GM18870 (cell line): ENCODE measurements at regions not wholly inside any gene's neighbourhood (a gene's known extent, or its start where the extent isn't known, plus 50 kb on each side); places are given as distances from the start of the nearest gene placed in this dataset.

Experiments used
- ATAC-seq: cut with Tn5 transposase; IDR thresholded peaks from one replicate; pipeline ENCODE4 v1.9.1; 2021; ENCODE audit warnings: moderate library complexity; ENCODE audit not compliant: unreplicated experiment

DNA sequence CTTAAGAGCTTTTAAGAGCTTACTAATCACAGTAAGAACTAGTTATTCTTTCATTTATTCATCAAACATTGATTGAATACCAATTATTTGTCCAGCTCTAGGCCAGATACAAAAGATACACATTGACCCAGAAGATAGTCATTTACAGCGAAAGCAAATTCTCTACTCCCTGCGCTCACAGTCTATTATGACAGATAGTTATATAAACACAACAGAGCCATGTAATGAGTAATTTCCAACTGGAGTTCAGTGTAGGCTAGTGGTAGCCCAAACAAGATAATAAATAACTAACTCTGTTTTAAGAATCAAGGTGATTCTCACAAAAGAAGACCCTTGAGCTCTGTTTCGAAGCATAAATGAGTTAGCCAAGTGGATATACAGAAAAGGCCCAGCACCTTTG, 397.8 kb upstream of the TLE4 start:
- no peak for ATAC-seq

DNA sequence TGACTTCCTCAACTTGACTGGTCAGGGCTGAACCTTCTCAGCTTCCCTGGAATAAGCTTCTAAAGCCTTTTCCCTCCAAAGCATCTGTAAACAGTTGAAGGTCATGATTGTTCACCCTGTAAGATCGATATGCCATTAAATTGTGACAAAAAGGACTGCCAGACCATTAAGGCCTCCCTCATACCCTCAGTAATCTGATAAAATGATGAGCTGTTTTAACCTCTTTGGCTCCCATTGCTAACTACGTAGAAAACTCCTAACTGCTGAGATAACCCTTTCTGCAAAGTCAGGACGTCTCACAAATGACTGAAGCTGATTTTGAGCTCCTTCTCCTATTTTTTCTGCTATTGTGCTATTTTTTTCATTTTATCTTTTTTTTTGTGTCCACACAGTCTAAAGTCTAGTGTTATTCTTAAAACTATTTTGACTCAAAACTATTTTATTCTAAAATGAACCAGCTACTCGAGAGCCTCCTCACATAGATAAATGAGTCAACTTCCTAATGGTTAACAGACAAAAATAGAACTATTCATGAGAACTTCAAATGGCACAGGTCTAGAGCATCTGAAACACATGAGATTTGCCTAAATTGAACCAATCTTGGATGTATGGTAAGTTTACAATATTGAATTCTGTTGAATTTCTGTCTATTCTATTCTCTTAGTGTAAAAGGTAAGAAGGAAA, 395.6 kb upstream of the TLE4 start:
- no peak for ATAC-seq

DNA sequence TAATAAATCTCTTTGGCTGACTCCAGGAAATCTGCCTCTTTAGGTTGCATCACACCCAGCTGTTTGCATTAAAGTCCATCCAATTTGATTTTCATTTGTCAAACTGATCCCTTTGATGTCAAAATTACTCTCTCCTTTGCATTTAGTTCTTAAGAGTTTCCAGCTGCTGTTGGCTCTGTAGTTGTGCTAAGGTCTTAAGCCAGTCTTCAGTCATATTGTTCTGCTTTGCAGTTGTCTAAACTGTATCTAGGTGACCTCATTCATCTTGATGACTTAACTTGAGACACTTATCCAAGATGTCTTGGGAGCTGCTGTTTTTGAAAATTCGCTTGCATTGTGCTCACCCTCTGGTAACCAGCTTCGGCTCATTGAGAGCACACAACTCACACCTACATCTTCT, 386.9 kb upstream of the TLE4 start:
- no peak for ATAC-seq

DNA sequence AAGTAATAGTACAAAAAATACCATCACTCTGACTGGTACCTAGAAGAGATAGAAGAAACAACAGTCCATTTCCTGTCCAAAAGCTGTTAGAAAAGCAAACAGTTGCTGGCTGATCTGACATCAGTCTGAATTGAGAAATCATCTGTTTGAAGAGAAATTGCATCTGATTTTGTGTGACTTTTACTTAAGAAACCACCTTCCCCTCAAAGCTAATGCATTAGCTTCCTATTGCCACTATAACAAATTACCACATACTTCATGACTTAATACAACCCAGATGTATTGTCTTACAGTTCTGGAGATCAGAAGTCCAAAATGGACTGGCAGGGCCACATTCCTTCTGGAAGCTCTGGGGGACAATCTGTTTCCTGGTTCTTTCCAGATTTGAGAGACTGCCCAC, 385.9 kb upstream of the TLE4 start:
- no peak for ATAC-seq

DNA sequence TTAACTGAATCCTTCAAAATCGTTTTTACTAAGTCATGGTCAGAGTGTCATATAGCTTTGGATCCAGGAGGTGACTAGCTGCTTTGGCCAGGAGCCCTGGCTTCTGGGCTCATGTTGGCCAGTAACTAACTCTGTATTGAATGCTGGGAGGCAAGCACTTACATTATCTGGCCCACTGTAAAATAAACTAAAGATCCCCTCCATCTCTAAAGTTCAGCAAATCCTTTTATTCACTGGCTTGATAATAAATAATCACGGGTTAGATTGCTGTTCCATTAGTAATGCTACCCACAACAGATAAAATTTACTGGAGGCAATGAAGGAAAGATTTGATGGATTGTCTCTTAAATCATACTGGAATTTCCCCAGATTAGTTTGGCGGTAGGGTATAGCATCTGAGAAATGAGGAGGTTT, 382.2 kb upstream of the TLE4 start:
- no peak for ATAC-seq

DNA sequence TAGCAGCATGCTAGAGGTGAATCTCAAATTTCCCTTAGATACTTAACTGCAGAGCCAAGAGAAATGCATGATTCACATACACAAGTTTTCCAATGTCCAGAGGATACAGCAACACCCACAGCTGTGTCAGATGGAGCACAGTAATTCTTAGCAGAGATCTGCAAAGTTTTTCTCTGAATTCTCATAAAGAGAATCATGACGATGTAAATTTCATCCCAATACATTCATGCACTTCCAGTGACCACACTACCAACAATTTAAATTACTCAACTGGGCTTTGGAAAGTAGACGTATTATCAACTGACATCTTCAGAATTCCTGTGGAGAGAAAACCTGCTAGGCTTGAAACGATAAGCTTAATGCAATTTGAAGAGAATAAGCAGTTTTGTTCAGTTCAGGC, 378.8 kb upstream of the TLE4 start:
- ATAC-seq = no peak

DNA sequence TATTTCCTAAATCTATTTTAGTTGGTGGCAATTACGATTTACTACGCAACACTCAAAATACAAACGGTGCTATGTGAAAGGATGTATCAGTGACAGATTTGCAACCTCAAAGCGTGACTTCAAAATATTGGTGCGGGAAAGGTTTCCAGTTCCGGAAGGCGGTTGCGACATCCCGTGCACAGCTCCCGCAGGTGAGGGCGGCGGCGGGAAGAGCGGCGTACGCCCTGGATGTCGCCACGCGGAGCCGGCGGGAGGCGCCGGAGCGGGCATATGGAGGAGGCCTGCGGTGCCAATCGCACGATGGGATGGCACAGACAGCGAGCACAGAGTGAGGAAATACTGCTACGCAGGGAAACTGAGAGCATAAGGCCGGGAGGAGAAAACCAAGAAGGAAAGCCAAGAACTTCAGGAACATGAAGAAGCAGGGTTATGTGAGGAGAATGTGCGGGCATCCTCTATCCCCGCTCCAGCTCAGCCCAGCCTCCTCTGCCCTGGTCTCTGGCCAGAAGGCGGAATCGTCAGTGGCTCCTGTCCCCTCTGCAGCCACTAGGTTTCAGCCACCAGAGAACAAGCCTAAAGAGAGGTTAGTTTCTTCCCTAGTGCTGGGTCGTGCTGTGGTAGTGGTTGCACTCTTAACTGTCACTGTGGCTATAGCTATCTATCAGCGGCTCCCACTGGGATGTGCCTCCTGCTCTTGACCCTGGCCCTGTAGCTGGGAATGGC, 378.1 kb upstream of the TLE4 start:
- ATAC-seq = no peak

DNA sequence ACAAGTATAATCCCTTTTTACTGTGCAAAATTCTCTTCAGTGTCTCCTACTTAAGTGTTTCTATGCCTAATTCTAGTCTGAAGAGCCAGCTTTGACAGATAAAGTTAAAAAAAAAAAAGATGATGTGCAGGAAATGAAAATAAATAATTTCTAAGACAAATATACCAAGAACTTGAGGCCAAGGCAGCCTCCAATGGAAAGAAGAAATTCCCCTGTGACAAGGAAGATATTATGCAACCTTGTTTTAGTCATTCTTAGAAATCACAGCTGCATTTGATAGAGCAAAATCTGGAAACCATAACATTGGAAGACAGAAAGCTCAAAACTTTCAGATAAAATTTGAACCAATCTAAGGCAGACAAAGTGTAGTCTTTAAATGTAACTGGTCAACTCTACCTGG, 375.9 kb upstream of the TLE4 start:
- ATAC-seq = no peak

DNA sequence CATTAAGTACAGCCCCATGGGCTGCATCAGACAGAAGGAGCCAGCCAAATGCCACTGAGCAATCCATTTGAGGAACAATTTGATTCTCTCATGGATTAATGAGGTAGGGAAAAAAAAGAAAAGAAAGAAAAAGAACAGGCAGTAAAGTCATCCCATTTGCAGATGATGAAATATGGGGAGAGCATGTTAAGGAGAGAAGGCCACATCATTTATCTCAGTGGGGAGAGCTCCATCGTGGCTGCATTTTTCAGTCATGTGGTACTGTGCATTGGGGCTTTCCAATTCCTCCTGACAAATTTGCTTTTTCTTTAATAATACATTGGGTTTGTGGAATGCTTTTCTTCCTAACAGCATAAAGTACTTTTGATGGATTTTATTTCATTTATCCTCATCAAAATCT, 375.2 kb upstream of the TLE4 start:
- no peak for ATAC-seq

DNA sequence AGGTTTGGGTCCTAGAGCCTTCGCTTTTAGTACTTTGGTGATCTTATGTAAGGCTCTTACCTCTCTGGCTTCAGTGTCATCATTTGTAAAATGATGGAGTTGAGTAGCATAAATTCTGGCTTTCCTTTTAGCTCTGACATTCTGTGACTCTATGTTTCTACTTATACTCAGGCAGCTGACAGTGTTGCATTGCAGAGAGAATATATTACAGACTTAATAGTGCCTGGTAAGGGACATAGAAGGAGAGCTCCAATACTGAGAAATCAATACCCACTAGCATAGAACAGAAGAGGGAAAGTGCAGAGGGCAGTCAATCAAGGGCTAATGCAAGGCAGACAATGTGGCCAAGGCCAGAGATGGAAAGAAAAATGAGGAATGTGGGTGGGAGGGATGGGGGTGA, 371.4 kb upstream of the TLE4 start:
- ATAC-seq = no peak

DNA sequence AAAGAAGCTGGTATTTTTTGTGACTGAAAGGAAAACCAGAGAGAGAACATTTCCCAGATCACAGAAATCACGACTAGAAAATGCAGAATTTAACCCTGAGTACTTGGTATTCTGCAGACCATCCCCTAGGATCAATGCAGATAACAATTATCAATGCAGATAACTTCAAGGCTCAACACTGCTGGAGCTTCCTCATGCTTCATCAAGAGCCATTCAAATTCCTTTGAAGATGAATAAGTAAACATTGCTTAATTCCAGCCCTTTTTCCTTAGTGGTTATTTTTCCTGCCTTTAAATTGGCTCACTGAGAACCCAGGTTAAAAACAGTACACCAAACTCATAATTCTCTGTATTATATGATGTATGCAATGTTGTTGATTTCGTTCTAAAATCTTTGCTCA, 370.1 kb upstream of the TLE4 start:
- ATAC-seq = no peak

DNA sequence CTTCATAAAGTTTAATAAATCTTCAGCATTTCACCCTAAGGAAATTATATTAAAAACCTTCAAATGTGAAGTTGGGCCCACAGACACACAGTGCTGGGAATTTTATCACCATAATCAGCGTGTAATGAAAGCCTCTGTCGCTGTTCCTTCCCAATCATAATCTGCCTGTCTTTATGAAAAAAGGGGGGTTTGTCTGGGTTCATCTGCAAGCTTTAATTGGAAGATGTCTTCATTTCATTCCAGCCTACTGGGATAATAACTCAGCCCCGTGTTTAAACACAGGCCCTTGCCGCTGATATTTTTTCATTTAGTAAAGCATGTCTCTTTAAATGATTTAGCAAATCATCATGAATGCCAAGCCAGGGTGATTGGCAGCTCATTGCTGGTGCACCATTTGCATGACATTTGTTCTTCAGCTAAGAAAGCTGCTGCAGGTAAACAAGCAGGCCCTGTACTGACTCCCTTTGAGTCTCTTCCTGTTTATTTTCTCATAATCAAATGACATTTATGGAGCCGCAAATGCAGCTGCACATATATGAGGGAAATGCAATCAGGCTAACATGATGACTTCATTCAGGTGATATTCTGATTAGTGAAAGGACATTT, 362.9 kb upstream of the TLE4 start:
- ATAC-seq = no peak

DNA sequence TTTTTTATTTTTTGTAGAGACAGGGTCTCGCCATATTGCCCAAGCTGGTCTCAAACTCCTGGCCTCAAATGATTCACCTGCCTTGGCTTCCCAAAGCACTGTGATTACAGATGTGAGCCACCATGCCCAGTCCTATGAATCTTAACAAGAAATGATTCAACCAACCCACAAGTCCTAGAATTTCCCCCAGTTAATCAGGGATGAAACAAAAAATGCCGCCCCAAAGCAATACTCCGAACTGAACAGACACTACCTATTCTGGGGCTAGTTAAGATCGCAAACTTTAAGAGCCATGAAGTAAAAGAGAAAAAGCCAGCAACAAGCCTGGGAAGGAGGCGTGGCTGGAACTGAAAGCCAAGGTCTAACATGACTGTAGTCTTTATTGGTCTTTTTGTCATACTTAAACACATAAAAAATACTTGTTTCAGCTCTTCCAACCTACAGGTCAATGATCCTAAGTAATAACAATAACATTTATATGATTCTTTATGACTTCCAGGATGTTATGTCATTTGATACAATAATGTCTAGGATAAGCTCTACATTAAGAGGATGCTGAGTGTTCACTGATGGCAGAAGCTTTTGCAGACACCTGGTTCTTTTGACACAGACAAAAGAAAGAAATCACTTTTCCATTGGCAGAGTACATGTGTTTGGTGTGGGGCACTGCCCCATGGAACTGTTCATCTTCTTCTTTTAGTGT, 361.1 kb upstream of the TLE4 start:
- no peak for ATAC-seq

DNA sequence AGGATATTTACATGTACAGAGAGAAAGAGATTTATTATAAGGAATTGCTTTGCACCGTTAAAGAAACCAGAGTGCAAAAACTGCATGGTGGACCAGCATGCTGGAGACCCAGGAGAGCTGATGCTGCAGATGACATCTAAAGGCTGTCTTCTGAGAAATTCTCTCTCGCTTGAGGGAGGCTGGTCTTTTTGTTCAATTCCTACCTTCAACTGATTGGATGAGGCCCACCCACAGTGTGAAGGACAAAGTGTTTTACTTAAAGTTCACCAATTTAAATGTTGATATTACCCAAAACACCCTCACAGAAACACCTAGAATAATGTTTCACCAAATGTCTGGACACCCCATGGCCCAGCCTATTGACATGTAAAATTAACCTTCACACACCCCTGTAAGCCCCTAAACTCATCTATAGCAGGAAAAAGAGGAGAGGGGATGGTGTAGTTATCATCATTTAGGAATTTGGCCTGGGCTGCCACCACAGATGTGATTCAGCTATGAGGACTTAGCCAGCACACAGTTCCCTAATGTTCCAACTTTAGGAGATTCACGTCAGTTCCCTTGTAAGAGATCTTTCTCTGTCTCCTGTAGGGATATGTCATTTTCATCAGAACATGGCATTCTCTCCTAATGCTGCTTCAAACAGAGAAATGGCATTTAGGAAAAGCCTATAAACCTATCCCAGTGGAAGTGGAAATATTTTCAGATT, 358.2 kb upstream of the TLE4 start:
- ATAC-seq = no peak

DNA sequence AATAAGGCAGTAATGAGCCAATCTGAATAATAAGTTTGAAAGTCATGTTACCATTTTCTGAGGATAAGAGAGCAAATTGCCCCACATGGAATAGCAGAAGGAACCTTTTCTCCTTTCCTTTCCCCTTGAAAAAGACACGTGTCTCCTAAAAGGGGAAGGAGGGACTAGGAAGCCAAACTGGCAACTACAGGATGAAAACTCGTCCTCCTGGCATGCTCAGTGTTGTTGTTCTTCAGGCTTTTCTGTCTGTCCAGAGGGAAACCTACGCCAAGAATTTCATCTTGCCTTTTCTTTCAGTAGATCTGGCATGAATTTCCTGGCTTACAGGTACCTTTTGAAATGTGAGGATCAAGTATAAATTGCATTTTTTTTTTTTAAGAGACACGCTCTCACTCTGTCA, 355.9 kb upstream of the TLE4 start:
- ATAC-seq = no peak

DNA sequence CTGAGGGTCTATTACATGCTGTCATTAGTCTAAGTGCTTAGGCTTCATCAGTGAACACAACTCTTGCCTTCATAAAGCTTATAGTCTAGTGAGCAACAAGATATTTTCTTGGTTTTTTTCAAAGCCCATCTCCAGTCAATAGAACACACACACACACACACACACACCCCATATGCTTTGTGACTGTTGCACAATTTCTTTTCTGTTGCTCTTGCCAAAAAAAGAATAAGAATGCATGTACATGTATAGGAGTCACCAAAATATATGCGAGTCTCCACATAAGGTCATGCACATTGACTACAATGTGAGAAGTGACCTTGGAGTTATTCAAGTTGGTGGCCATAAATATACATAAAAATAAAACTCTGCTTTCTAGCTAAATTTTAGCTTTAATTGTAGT, 351.5 kb upstream of the TLE4 start:
- no peak for ATAC-seq

DNA sequence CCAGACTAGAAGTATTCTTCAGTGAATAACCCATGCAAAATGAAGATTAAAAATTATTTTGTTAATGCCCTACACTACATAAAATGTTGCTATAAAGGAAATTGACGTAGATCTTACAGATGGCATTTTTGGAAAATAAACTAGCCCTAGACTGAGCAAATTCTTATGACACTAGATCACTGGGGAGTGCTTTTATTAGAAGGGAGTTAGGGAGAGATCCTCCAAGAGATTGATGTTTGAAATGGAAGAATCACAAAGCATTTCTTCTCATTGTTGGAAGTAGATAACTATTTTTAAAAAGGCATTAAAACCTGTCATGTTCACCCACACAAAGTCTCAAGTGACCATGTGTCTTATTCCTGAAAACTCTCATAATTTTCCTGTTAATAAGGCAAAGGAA, 351.1 kb upstream of the TLE4 start:
- ATAC-seq = no peak

DNA sequence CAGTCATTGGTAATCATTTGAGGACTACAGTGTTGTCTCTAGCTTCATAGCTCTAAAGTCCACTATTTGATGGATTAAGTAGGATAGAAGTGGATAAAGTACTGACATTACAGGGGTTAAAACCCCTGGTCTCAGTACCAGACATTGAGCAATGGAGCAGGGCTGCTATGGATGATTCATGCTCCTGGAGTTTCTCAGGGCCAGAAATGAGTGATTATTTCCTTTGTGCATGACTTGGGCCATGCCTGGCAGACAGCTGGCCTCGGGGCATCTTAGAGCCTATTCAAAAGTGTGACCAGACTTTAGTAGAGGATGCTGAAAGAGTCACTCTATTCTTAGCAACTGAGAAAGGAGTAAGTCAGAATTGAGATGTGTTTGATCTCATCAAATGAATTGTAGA, 350.7 kb upstream of the TLE4 start:
- ATAC-seq = no peak

DNA sequence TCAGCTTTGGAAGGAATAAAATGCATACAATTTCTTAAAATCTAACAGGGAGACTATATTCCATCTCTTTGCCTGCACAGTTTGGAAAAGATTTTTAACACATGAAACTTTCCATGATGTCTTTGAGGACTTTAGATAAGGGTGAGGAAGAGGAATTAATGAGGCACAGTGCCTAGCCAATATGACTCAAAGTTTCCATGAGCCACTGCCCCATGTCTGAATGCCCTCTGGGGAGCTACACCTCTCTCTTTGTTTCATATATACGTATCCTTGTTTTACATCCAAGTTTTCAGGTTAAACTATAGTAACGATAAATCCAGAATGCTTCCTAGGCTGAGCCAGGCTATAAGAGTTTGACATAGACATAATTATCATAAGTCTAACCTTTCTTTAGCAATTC, 349.3 kb upstream of the TLE4 start:
- ATAC-seq = no peak

DNA sequence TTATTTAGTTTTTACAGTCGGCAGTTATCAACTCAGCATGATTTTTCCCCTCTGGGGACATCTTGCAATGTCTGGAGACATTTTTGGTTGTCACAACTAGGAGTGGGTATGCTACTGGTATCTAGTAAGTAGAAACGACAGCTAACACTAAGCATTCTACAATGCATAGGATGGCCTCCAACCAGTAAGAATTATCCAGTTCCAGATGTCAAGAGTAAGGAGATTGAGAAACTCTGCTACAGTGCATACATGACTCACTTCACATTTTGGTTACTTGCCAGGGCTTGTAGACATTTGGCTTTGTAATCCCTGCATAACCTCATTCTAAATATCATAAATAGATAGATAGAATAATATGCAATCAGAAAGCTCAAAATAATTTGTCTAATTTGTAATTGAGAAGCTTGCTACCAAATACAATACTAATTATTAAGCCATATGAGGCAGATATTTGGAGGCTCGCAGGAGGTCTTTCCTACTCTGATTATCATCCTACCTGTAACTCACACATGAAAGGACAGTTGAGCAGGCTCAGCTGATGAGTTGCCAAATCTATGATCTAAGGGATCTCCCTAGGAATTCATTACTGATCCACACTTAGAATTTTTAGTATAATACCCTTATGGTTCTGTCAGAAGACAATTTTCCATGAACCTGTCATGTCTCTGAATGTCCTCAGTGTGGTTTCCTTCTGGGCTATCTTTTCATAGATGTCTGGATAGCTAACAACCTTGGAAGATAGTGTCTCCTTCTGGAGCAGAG, 346.9 kb upstream of the TLE4 start:
- ATAC-seq = no peak

DNA sequence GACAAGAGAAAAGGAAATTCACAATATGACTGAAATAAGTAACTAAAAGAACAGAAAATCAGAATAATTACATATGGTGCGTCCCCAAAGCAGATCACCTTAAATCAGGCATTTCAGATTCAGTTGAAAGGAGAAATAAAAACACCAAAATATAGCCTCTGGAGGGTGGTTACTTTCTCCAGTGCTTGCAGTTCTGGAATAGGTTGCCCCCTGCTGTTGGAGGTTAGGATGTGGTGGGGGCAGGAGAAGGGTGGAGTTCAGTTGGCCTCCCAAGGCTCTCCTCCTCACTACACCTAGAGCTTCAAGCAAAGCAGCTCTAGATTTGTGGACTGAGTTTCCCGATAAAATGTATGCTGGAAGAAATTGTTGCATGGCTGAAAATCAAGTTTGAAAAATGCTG, 338.2 kb upstream of the TLE4 start:
- no peak for ATAC-seq
